Gastrocnemius medialis (tissue), 4 donors: ENCODE measurements at regions not wholly inside any gene's neighbourhood (a gene's known extent, or its start where the extent isn't known, plus 50 kb on each side); places are given as distances from the start of the nearest gene placed in this dataset.

Experiments used
- ATAC-seq, 2 donors: fragments of 150-250 bp; one replicate each; pipeline ENCODE4 v1.9.1; 2016
- DNase-seq, 2 donors: peaks; one replicate each; pipeline ENCODE4 v3.0.0-alpha.2; 2019
- H3K27ac ChIP-seq, 4 donors: fragments of 200-600 bp; sonication (generic); 1 replicate in 1 of 4; 2 replicates in 3 of 4; pipeline ENCODE4 v1.5.1; 2016 to 2018; ENCODE audit warnings: mild to moderate bottlenecking in 2 of 4, moderate library complexity in 1 of 4
- H3K27me3 ChIP-seq, 3 donors: fragments of 200-600 bp; sonication (generic) in 2 of 3; 1 replicate in 1 of 3; 2 replicates in 2 of 3; pipeline versions ENCODE4 v1.5.1 to v1.6.0; 2016 to 2019; ENCODE audit warnings: mild to moderate bottlenecking in 1 of 3, moderate library complexity in 1 of 3
- H3K36me3 ChIP-seq, 2 donors: fragments of 200-600 bp; sonication (generic) in 1 of 2; one replicate each; pipeline ENCODE4 v1.5.1; 2017 to 2018
- H3K4me1 ChIP-seq, 2 donors: fragments of 200-600 bp; sonication (generic) in 1 of 2; one replicate each; pipeline ENCODE4 v1.5.1; 2016 to 2017; ENCODE audit warnings: mild to moderate bottlenecking in 2 of 2
- H3K4me3 ChIP-seq, 4 donors: fragments of 200-600 bp; sonication (generic) in 3 of 4; 1 replicate in 1 of 4; 2 replicates in 3 of 4; pipeline ENCODE4 v1.5.1; 2016 to 2019; ENCODE audit warnings: mild to moderate bottlenecking in 2 of 4
- H3K9me3 ChIP-seq, 3 donors: fragments of 200-600 bp; sonication (generic) in 2 of 3; 1 replicate in 1 of 3; 2 replicates in 2 of 3; pipeline ENCODE4 v1.5.1; 2016 to 2019
- POLR2A ChIP-seq, 2 donors: fragments of 450-650 bp; IDR thresholded peaks; one replicate each; pipeline ENCODE4 v1.6.1; 2017; ENCODE audit warnings: antibody characterized with exemption in 2 of 2, mild to moderate bottlenecking in 2 of 2, moderate library complexity in 2 of 2
- in situ Hi-C, 4 donors: fragments of 200-750 bp; cut with MboI; loops; one replicate each; pipeline versions ENCODE4 v1.15.0 to v1.8.0; 2017; ENCODE audit warnings: low sequenced_read_pairs in 4 of 4
- intact Hi-C: fragments of 100-400 bp; cut with DNase I; formaldehyde crosslinking; loops from one replicate; pipeline ENCODE4 v1.15.1; 2023; ENCODE audit warnings: low total_unique reads
- TF ChIP-seq, protein P1 (sequence below), 5 experiments: fragments of 450-650 bp in 3 of 5; fragments of 200-600 bp in 2 of 5; sonication (generic) in 2 of 5; IDR thresholded peaks in 4 of 5; conservative IDR thresholded peaks in 1 of 5; 1 replicate in 4 of 5; 2 replicates in 1 of 5; pipeline ENCODE4 v1.5.1; 2016 to 2019; ENCODE audit warnings: antibody characterized with exemption in 5 of 5, mild to moderate bottlenecking in 3 of 5, moderate library complexity in 3 of 5

- Histone ChIP-seq H3K4me1 (peaks cover 0 to 10% of the 10 kb centered on the region in 2 donors), H3K9me3 (no peaks in the 10 kb centered on the region), H3K27ac (no peak overlapping the region), H3K4me3 (no peak overlapping the region), H3K27me3 (no peaks in the 10 kb centered on the region), H3K36me3 (no peaks in the 10 kb centered on the region)
- intact Hi-C loops (no loop called here), in situ Hi-C loops (no loop called here)
- ATAC-seq (no peak), DNase-seq (no peak)
- TF ChIP-seq POLR2A (IDR thresholded peaks at IDR 0.05), result no peak
- TF ChIP-seq, protein P1, sequence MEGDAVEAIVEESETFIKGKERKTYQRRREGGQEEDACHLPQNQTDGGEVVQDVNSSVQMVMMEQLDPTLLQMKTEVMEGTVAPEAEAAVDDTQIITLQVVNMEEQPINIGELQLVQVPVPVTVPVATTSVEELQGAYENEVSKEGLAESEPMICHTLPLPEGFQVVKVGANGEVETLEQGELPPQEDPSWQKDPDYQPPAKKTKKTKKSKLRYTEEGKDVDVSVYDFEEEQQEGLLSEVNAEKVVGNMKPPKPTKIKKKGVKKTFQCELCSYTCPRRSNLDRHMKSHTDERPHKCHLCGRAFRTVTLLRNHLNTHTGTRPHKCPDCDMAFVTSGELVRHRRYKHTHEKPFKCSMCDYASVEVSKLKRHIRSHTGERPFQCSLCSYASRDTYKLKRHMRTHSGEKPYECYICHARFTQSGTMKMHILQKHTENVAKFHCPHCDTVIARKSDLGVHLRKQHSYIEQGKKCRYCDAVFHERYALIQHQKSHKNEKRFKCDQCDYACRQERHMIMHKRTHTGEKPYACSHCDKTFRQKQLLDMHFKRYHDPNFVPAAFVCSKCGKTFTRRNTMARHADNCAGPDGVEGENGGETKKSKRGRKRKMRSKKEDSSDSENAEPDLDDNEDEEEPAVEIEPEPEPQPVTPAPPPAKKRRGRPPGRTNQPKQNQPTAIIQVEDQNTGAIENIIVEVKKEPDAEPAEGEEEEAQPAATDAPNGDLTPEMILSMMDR (IDR thresholded peaks at IDR 0.05 in 4 of 5, conservative IDR thresholded peaks at IDR 0.05 in 1 of 5), result no peak
Measured at GRCh38 chr13:106630650-106631049, 62.7 kb upstream of the ARGLU1 start.

DNA sequence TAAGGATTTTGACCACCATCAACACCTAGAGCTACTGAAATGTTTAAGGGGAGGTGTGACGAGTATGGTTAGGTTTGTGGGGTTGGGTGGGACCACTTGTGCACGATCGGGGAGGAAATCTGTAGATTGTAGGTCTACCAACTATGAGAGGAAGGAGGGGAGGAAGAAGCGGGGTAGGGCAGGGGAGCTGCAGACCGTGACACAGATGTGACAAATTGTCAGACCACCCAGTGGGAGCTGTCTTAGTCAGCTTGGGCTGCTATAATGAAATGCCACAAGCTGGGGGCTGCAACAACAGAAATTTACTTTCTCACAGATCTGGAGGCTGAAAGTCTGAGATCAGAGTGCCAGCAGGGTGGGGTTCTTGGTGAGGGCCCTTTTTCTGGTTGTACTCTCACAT is 62.2 kb upstream of the ARGLU1 start:
- DNase-seq (no peak), ATAC-seq (no peak)
- TF ChIP-seq, protein P1 (IDR thresholded peaks at IDR 0.05 in 4 of 5, conservative IDR thresholded peaks at IDR 0.05 in 1 of 5), result no peak
- no peak for TF ChIP-seq POLR2A (IDR thresholded peaks at IDR 0.05)
- Histone ChIP-seq H3K4me3 (no peak overlapping the region), H3K27me3 (no peaks in the 10 kb centered on the region), H3K36me3 (no peaks in the 10 kb centered on the region), H3K4me1 (peaks cover 0 to 10% of the 10 kb centered on the region in 2 donors), H3K27ac (no peak overlapping the region), H3K9me3 (no peaks in the 10 kb centered on the region)
- intact Hi-C loops (no loop called here), in situ Hi-C loops (no loop called here)

DNA sequence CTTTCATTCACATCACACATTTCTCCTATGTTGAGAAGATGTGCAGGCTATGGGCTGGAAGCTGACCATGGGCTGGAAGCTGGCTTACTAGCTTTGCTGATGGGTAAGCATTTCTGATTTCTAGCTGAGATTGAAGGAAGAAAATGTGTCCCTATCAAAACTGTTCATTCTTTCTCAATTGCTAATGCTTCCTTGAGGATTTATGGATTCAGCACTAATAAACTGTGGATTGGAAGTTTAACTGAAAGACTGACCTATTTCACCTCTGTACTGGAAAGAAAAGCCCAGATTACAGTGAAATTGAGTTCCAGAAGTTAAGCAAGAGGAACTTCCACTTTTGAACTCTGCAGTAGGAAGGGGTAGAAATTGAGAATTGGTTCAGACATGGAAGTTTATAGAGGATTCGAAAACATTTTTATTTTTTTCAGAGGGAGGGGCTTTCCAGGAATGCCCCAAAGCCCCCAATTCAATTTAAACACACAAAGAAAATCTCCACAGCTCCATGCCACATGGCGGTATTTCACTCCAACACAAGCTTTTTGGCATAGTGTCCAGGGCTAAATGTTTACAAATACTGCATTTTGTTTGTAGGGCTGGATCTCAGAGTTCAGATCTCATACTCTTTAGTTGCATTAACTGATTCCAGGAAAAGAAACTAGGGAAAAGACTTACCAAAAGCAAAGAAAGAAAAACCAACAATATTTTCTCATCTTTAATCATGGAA is 61.2 kb upstream of the ARGLU1 start:
- Histone ChIP-seq H3K27ac (no peak overlapping the region), H3K4me3 (no peak overlapping the region), H3K4me1 (peaks cover 0 to 10% of the 10 kb centered on the region in 2 donors), H3K27me3 (no peaks in the 10 kb centered on the region), H3K36me3 (no peaks in the 10 kb centered on the region), H3K9me3 (no peaks in the 10 kb centered on the region)
- TF ChIP-seq, protein P1 (IDR thresholded peaks at IDR 0.05 in 4 of 5, conservative IDR thresholded peaks at IDR 0.05 in 1 of 5), result no peak
- ATAC-seq (no peak), DNase-seq (no peak)
- intact Hi-C loops (no loop called here), in situ Hi-C loops (no loop called here)

DNA sequence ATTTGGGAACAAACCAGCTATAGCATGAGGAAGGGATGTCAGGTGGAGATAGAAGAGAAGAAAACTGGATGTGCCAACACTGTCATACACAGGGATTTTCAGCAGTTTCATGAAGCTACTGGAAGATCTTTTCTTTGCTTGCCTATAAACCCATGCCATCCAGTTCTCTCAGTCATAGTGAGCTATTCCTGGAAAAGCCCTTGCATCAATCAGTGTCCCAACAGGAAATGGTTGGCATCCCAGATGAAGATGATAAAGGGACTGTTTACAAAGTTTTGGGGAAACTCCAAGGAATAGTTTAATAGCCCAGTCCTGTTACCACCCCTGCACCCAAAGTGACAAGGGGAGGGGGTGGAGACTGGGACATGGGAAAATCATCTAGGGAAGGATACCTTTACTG is 58.5 kb upstream of the ARGLU1 start:
- no peak for DNase-seq
- no peaks in the 10 kb centered on the region for H3K4me1 ChIP-seq
- H3K27me3 ChIP-seq, result peaks cover 0 to 4% (median 0%) of the 10 kb centered on the region in 3 donors
- TF ChIP-seq, protein P1 (IDR thresholded peaks at IDR 0.05 in 4 of 5, conservative IDR thresholded peaks at IDR 0.05 in 1 of 5), result no peak
- TF ChIP-seq POLR2A (IDR thresholded peaks at IDR 0.05), result no peak
- H3K36me3 ChIP-seq, result no peaks in the 10 kb centered on the region
- no peak overlapping the region for H3K4me3 ChIP-seq
- in situ Hi-C loops, result no loop called here
- no peaks in the 10 kb centered on the region for H3K9me3 ChIP-seq
- intact Hi-C loops, result no loop called here
- ATAC-seq, result no peak
- H3K27ac ChIP-seq, result no peak overlapping the region

GRCh38 chr13:106625578-106625977 is 57.6 kb upstream of the ARGLU1 start:
- ATAC-seq (no peak), DNase-seq (no peak)
- no peak for TF ChIP-seq POLR2A (IDR thresholded peaks at IDR 0.05)
- TF ChIP-seq, protein P1 (IDR thresholded peaks at IDR 0.05 in 4 of 5, conservative IDR thresholded peaks at IDR 0.05 in 1 of 5), result no peak
- in situ Hi-C loops, result no loop called here
- intact Hi-C loops, result no loop called here
- Histone ChIP-seq H3K27ac (no peak overlapping the region), H3K27me3 (peaks cover 0 to 4% (median 0%) of the 10 kb centered on the region in 3 donors), H3K9me3 (no peaks in the 10 kb centered on the region), H3K4me3 (no peak overlapping the region), H3K36me3 (no peaks in the 10 kb centered on the region), H3K4me1 (no peaks in the 10 kb centered on the region)
